ENCODE measurements at regions not wholly inside any gene's neighbourhood (a gene's known extent, or its start where the extent isn't known, plus 50 kb on each side); places are given as distances from the start of the nearest gene placed in this dataset.

DNA sequence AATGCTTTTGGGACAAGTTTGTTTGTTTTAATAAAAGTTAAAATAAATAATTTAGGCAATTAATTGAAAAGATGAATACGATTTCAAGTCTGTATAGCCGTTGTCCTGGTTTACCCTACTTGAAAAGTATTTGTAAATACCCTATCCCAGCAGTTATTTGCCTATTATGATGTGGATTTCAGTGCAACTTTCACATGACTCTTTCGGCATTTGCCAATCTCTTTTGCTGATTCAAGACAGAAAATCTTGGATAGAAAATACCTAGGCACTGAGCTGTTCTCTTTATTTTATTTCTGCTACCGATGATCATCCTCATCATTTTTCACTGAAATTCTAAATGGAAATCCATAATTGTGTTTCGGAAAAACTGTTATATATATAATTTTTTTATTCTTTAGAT lies 125.9 kb upstream of the FZD8 start:
- intact Hi-C loops (cut with micrococcal nuclease; ENCODE audit: unreplicated experiment) = no loop called here
- POLR2A ChIA-PET (ENCODE audit: low non-redundant PET) = no interaction called here
- Histone ChIP-seq H3K36me3 (ENCODE audit: insufficient read depth, low read length, poor library complexity, severe bottlenecking) (no peaks in the 10 kb centered on the region), H3K4me3 (ENCODE audit: low read depth, low read length, poor library complexity, severe bottlenecking) (no peak overlapping the region), H3K4me1 (ENCODE audit: insufficient read depth, low read length, poor library complexity, severe bottlenecking) (no peaks in the 10 kb centered on the region), H3K27me3 (replicated peaks; ENCODE audit: insufficient read depth, low read depth, low read length, poor library complexity) (no peaks in the 10 kb centered on the region), H3K9me3 (ENCODE audit: low read depth, low read length, poor library complexity, severe bottlenecking) (no peaks in the 10 kb centered on the region), H3K27ac (ENCODE audit: low read depth, low read length, poor library complexity, severe bottlenecking) (no peak overlapping the region)
- no peak for DNase-seq (ENCODE audit: low spot score)
- CTCF ChIA-PET = no interaction called here
- no peak for TF ChIP-seq EZH2 (IDR thresholded peaks at IDR 0.05; ENCODE audit: borderline replicate concordance, low read depth, low read length, poor library complexity, severe bottlenecking)
- TF ChIP-seq, protein P1, sequence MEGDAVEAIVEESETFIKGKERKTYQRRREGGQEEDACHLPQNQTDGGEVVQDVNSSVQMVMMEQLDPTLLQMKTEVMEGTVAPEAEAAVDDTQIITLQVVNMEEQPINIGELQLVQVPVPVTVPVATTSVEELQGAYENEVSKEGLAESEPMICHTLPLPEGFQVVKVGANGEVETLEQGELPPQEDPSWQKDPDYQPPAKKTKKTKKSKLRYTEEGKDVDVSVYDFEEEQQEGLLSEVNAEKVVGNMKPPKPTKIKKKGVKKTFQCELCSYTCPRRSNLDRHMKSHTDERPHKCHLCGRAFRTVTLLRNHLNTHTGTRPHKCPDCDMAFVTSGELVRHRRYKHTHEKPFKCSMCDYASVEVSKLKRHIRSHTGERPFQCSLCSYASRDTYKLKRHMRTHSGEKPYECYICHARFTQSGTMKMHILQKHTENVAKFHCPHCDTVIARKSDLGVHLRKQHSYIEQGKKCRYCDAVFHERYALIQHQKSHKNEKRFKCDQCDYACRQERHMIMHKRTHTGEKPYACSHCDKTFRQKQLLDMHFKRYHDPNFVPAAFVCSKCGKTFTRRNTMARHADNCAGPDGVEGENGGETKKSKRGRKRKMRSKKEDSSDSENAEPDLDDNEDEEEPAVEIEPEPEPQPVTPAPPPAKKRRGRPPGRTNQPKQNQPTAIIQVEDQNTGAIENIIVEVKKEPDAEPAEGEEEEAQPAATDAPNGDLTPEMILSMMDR (conservative IDR thresholded peaks at IDR 0.05; ENCODE audit: low read depth, low read length) = no peak
- BruUV-seq (replicated peaks) = no TSS peak

GRCh38 chr10:35765996-35766395 lies 123.9 kb upstream of the FZD8 start:
- no TSS peak for BruUV-seq (replicated peaks)
- H3K4me1 ChIP-seq (ENCODE audit: insufficient read depth, low read length, poor library complexity, severe bottlenecking) = no peaks in the 10 kb centered on the region
- H3K36me3 ChIP-seq (ENCODE audit: insufficient read depth, low read length, poor library complexity, severe bottlenecking) = no peaks in the 10 kb centered on the region
- no peak overlapping the region for H3K27ac ChIP-seq (ENCODE audit: low read depth, low read length, poor library complexity, severe bottlenecking)
- DNase-seq (ENCODE audit: low spot score) = no peak
- H3K9me3 ChIP-seq (ENCODE audit: low read depth, low read length, poor library complexity, severe bottlenecking) = no peaks in the 10 kb centered on the region
- no peak overlapping the region for H3K4me3 ChIP-seq (ENCODE audit: low read depth, low read length, poor library complexity, severe bottlenecking)
- no peak for TF ChIP-seq EZH2 (IDR thresholded peaks at IDR 0.05; ENCODE audit: borderline replicate concordance, low read depth, low read length, poor library complexity, severe bottlenecking)
- TF ChIP-seq, protein P1 (conservative IDR thresholded peaks at IDR 0.05; ENCODE audit: low read depth, low read length) = no peak
- H3K27me3 ChIP-seq (replicated peaks; ENCODE audit: insufficient read depth, low read depth, low read length, poor library complexity) = no peaks in the 10 kb centered on the region
- ChIA-PET POLR2A (ENCODE audit: low non-redundant PET) (no interaction called here), CTCF (no interaction called here)
- intact Hi-C loops (cut with micrococcal nuclease; ENCODE audit: unreplicated experiment) = no loop called here

DNA sequence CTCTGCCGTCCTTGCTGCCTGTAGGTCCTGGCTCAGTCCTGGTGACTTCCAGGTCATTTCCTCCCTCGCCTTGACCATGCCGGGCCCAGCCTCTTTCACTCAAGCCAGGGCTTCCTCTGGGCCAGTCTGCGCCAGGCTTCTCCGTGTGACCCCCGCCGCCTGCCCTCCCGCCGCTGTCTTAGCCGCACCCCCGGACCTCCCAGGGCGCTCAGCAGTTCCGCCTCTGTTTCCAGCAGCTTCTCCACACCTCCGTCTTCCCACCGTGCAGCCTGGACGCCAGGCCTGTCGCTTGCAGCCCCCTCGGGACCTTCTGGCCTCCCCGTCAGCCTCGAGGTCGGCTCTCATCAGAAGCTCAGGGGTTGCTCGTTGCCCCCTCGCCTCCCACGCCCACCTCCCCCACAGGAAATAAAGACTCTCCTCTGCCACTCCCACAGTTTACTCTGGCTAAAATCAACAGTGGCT lies 123.0 kb upstream of the FZD8 start:
- no peak for DNase-seq (ENCODE audit: low spot score)
- H3K9me3 ChIP-seq (ENCODE audit: low read depth, low read length, poor library complexity, severe bottlenecking) = no peaks in the 10 kb centered on the region
- H3K27me3 ChIP-seq (replicated peaks; ENCODE audit: insufficient read depth, low read depth, low read length, poor library complexity) = no peaks in the 10 kb centered on the region
- POLR2A ChIA-PET (ENCODE audit: low non-redundant PET) = no interaction called here
- no peak overlapping the region for H3K27ac ChIP-seq (ENCODE audit: low read depth, low read length, poor library complexity, severe bottlenecking)
- H3K36me3 ChIP-seq (ENCODE audit: insufficient read depth, low read length, poor library complexity, severe bottlenecking) = no peaks in the 10 kb centered on the region
- no peak overlapping the region for H3K4me3 ChIP-seq (ENCODE audit: low read depth, low read length, poor library complexity, severe bottlenecking)
- CTCF ChIA-PET = no interaction called here
- TF ChIP-seq, protein P1 (conservative IDR thresholded peaks at IDR 0.05; ENCODE audit: low read depth, low read length) = no peak
- TF ChIP-seq EZH2 (IDR thresholded peaks at IDR 0.05; ENCODE audit: borderline replicate concordance, low read depth, low read length, poor library complexity, severe bottlenecking) = no peak
- no peaks in the 10 kb centered on the region for H3K4me1 ChIP-seq (ENCODE audit: insufficient read depth, low read length, poor library complexity, severe bottlenecking)
- intact Hi-C loops (cut with micrococcal nuclease; ENCODE audit: unreplicated experiment) = no loop called here
- BruUV-seq (replicated peaks) = no TSS peak

Data from A673 (cell line).